ENCODE measurements at regions not wholly inside any gene's neighbourhood (a gene's known extent, or its start where the extent isn't known, plus 50 kb on each side); places are given as distances from the start of the nearest gene placed in this dataset.

DNA sequence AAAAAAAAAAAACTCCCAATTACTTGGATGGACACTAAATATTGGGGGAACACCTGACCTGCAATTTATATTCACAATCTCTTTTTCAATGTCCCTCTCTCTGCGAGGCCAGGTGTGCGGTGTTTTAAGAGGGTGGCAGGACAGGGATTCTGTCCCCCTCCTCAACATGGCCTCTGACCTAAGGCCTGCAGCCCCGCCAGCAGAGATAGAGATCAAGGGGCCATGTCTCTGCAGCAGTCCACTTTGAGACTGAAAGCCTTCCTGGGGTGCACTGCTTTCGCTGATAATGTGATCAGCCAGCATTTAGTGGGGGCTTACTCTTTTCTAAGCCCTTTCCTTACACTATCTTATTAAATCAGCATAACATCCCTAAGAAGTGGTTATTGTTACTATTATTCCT is 419.9 kb downstream of the OCA2 start:
- H3K27ac Mint-ChIP-seq: no peak overlapping the region
- no peaks in the 10 kb centered on the region for H3K36me3 Mint-ChIP-seq
- no peaks in the 10 kb centered on the region for H3K4me1 Mint-ChIP-seq
- H3K9me3 Mint-ChIP-seq: peaks cover 0 to 4% (median 2%) of the 10 kb centered on the region in 3 donors
- no peak overlapping the region for H3K4me3 Mint-ChIP-seq
- H3K27me3 Mint-ChIP-seq: no peaks in the 10 kb centered on the region

DNA sequence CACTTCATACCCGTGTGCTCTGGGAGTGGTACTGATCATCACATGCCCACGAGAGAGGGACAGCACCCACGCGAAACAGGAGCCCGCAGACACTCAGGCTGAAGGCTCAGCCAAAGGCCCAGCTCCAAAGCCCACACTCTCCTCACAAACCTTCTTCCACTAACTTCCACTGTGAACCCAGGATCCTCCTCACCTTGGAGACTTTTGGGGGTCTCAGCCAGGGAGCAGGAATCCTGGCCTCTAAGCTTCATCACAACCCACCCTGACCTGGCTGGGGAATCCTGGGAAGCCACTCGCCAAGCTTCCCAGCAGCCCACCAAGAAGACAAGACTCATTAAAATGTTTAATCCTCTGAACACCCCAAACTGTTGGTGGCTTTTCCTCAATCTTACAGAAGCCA is 421.2 kb downstream of the OCA2 start:
- peaks cover 0 to 4% (median 2%) of the 10 kb centered on the region in 3 donors for H3K9me3 Mint-ChIP-seq
- H3K36me3 Mint-ChIP-seq: no peaks in the 10 kb centered on the region
- no peak overlapping the region for H3K27ac Mint-ChIP-seq
- no peaks in the 10 kb centered on the region for H3K27me3 Mint-ChIP-seq
- H3K4me3 Mint-ChIP-seq: no peak overlapping the region
- H3K4me1 Mint-ChIP-seq: no peaks in the 10 kb centered on the region

DNA sequence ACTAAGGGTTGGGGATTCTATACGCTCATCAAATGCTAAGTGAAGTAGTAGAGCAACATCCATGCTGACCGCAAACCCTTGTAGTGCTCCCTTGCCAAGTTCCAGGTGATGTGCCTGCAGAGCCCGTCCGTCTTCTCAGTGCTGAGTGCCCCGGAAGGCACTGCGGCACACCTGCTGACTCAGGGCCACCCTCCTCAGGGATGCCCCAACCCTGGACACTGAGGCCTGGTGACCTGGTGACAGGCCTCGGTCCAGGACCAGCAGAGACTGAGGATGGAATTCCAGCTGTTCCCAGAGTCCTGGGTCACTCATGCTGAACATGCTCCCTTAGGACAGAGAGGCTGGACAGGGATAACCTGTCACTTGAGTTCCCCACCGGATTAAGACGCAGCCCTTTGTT is 422.5 kb downstream of the OCA2 start:
- no peak overlapping the region for H3K27ac Mint-ChIP-seq
- H3K4me3 Mint-ChIP-seq: no peak overlapping the region
- H3K9me3 Mint-ChIP-seq: peaks cover 0 to 10% (median 2%) of the 10 kb centered on the region in 3 donors
- no peaks in the 10 kb centered on the region for H3K4me1 Mint-ChIP-seq
- H3K36me3 Mint-ChIP-seq: no peaks in the 10 kb centered on the region
- no peaks in the 10 kb centered on the region for H3K27me3 Mint-ChIP-seq

DNA sequence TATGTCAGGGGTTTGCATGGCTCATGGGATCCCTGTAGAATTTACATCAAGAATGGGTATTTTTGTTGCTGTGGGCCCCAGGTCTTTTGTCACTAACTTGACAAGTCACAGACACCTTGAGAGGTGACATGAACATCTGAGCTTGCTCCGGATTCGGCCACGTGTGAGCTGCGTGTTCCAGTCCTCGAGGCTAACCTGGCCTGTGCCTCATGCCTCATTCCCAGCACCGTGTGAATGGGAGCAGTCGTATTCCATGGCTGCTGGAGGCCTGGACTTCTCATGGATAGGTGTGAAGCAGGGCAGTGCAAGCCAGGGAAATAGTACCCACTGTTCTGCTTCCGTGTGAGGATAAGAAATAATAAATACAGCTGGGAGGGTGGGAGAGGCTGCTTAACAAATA is 423.5 kb downstream of the OCA2 start:
- H3K4me1 Mint-ChIP-seq: no peaks in the 10 kb centered on the region
- peak overlapping the region in 1 of 3 donors; percentile 85 for H3K27ac Mint-ChIP-seq
- peaks cover 0 to 8% (median 4%) of the 10 kb centered on the region in 3 donors for H3K9me3 Mint-ChIP-seq
- no peak overlapping the region for H3K4me3 Mint-ChIP-seq
- no peaks in the 10 kb centered on the region for H3K27me3 Mint-ChIP-seq
- H3K36me3 Mint-ChIP-seq: peaks cover 2% of the 10 kb centered on the region

DNA sequence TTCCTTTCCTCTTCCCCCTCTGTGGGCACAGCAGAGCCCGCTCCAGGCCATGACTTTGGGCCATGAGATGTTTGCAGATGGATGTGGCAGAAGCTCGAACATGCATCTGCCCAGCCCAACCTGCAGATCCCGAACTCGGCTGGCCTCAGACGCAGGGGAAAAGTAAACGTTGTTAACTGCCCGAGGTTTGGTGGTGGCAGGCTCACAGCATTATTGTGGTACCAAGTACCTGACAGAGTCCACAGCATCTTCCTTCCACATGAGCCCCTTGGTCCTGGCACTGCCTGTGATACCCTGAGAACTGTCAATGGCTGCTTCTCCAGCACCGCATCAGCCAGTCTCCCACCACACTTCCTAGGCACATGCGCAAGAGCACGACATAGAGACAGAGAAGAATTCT is 424.3 kb downstream of the OCA2 start:
- Mint-ChIP-seq H3K27me3 (no peaks in the 10 kb centered on the region), H3K36me3 (peaks cover 2% of the 10 kb centered on the region), H3K9me3 (peaks cover 0 to 8% (median 2%) of the 10 kb centered on the region in 3 donors), H3K4me3 (no peak overlapping the region), H3K27ac (no peak overlapping the region), H3K4me1 (no peaks in the 10 kb centered on the region)

DNA sequence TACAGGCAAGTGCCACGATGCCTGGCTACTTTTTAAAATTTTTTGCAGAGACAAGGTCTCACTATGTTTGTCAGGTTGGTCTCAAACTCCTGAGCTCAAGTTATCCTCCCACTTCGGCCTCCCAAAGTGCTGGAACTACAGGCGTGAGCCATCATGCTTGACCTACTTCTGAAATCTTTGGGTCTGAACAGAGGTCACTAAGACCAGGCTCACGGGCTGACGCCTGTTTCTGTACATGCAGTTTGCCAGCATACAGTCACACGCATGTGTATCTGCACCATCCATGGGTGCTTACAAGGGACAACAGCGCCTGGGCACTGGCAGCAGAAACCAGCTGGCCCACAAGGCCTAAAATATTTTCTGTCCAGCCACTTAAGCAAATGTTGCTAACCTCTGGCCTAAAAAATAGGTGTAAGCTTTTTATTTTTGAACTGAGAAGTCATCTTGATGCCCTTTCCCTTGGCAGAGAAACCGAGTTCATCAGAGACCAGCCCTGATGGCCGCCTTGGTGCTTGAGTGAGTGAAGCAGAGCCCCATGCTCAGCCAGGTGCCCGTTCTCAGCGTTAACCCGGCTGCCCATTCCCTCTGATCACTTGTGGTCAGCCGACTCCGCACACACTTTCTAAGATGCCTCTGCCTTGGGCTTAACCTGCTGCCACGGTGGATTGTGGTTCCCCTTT is 425.2 kb downstream of the OCA2 start:
- Mint-ChIP-seq H3K9me3 (peaks cover 0 to 8% (median 5%) of the 10 kb centered on the region in 3 donors), H3K4me1 (no peaks in the 10 kb centered on the region), H3K36me3 (peaks cover 4% of the 10 kb centered on the region), H3K27ac (no peak overlapping the region), H3K27me3 (no peaks in the 10 kb centered on the region), H3K4me3 (no peak overlapping the region)

DNA sequence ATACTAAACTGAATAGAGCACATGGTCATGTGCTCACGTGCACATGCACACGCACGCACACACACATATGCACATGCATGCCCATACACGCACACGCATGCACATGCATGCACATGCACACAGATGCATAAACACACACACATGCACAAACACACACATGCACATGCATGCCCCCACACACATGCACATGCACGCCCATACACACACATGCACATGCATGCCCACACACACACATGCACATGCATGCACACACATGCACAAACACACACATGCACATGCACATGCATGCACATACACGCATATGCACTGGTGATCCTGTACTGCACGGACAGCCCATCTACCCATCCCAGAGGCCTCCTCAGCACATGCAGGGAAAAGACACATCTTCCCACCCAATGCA is 426.6 kb downstream of the OCA2 start:
- H3K4me1 Mint-ChIP-seq: no peaks in the 10 kb centered on the region
- no peaks in the 10 kb centered on the region for H3K27me3 Mint-ChIP-seq
- H3K4me3 Mint-ChIP-seq: no peak overlapping the region

DNA sequence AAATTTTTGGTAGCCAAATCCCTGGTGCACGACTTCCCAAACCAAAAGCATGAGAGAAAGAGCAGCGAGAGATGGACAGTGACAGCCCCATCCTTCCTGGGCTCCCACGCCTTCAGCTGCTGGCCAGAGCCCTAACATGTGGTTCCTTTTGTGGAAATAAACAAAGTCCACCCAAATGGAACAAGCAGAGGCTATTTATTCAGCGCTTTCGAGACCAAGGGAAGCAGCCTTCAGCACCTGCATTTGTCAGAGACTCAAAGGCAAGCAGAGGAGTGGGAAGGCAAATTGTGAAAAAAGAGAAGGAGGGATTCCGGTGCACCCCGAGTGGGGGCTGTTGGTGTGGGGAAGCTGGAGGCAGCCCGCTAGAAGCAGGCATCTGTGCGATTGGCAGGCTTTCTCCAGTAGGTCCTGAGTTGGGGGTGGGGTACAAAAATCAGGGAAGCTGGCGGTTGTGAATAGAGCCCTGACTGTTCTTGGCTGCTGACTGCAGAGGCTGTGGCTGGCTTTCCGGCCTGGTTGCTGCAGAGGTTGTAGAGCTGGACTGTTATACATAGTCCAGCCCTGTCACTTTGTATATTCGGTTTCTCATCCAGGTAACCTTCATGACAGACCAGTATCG is 427.2 kb downstream of the OCA2 start:
- peaks cover 4% of the 10 kb centered on the region for H3K36me3 Mint-ChIP-seq
- H3K27ac Mint-ChIP-seq: no peak overlapping the region
- H3K9me3 Mint-ChIP-seq: peaks cover 3 to 8% (median 5%) of the 10 kb centered on the region in 3 donors
- H3K27me3 Mint-ChIP-seq: no peaks in the 10 kb centered on the region
- peak overlapping the region in 1 of 4 donors; percentile 21 for H3K4me3 Mint-ChIP-seq
- no peaks in the 10 kb centered on the region for H3K4me1 Mint-ChIP-seq

More for the DNA sequence above, 426.6 kb downstream of the OCA2 start:
- Mint-ChIP-seq H3K9me3 (peaks cover 3 to 8% (median 5%) of the 10 kb centered on the region in 3 donors), H3K27ac (no peak overlapping the region), H3K36me3 (peaks cover 4% of the 10 kb centered on the region)

DNA sequence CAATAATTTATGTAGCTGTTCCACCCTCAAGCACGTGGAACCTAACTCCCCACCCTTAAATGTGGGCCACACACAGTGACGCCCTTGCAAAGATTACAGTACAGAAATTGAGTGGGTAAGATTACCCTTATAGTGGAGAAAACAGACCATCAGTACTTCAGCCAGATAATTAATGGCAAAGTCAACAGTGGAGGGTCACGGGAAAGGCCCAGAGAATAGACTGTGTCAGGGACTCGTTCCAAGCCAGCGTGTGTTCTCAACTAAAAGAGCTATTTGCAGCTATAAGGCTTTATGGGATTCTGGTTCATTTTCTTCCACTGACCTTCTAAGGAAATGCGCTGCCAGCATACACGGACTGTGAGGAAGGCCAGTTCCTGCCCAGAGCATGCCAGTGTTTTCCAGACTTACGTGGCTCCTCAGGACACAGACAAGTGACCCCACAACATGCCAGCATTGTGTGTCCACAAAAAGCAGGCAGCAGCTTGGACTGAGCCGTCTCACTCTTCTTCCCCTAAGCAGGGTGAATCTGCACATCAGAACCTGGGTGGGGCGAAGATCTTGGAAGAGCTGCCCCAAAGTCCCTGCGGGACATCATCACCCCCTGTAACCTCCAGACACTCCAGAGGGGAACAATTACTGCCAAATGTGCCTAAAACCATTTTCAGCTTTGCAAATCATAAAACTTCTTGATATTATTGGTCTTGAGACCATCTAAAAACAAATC is 428.5 kb downstream of the OCA2 start:
- no peak overlapping the region for H3K4me3 Mint-ChIP-seq
- peaks cover 4% of the 10 kb centered on the region for H3K36me3 Mint-ChIP-seq
- no peak overlapping the region for H3K27ac Mint-ChIP-seq
- H3K27me3 Mint-ChIP-seq: no peaks in the 10 kb centered on the region
- no peaks in the 10 kb centered on the region for H3K4me1 Mint-ChIP-seq
- H3K9me3 Mint-ChIP-seq: peaks cover 3 to 8% (median 5%) of the 10 kb centered on the region in 3 donors

DNA sequence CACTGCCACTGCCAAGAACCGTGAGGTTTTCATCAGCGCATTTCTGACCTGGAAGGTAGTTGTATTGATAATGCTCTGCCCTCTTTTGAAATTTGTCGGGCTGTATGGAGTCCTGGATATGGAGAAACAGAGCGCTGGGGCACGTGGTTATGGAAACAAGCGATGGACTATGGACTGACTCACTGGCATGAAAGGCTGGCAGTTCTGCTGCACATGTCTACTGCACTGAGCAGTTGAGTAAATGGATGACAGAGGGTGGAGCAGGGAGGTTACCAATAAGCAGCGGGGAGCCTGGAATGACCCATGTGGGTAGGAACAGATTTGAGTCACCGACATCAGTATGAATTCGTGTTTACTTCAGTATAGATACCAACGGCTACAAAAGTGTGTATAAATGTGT is 429.5 kb downstream of the OCA2 start:
- Mint-ChIP-seq H3K9me3 (peaks cover 3 to 6% (median 5%) of the 10 kb centered on the region in 3 donors), H3K4me1 (no peaks in the 10 kb centered on the region), H3K4me3 (no peak overlapping the region), H3K27me3 (no peaks in the 10 kb centered on the region), H3K36me3 (peaks cover 4% of the 10 kb centered on the region), H3K27ac (no peak overlapping the region)

DNA sequence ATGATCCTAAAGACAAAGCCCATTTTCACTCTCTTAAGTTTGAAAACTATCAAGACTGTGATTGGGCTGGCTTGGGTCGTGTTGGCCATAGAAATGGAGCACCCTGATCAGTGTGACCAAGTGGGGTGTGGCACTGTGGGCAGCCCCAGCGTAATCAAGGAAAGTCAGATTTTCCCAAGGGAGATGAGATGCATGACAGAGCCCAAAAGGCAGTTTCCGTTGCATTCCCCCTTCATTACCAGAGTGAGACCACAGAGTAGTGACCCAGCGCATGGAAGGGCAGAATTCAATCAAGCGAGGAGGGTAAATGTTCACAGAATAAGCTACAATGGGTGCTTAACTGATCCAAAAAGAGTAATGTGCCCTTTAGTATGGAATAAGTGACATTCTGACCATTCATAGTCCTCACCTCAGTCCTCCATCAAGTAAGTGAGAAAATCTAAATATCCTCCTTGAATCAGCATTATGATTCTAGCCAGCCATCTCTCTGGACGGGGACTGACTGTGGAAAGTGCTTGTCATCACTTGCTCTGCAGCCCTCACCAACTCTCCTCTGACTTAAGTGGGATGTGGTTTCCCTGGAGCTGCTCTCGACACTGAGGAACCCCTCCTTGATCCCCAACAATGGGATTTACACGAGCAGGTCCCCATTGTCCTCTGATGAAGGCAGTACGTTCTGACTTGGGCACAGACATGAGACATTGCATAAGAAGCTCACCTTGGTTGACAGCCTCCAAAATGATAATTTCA is 430.5 kb downstream of the OCA2 start:
- no peaks in the 10 kb centered on the region for H3K4me1 Mint-ChIP-seq
- H3K9me3 Mint-ChIP-seq: peaks cover 3 to 6% (median 5%) of the 10 kb centered on the region in 3 donors
- H3K27me3 Mint-ChIP-seq: no peaks in the 10 kb centered on the region
- no peak overlapping the region for H3K27ac Mint-ChIP-seq
- no peak overlapping the region for H3K4me3 Mint-ChIP-seq
- peaks cover 4% of the 10 kb centered on the region for H3K36me3 Mint-ChIP-seq

DNA sequence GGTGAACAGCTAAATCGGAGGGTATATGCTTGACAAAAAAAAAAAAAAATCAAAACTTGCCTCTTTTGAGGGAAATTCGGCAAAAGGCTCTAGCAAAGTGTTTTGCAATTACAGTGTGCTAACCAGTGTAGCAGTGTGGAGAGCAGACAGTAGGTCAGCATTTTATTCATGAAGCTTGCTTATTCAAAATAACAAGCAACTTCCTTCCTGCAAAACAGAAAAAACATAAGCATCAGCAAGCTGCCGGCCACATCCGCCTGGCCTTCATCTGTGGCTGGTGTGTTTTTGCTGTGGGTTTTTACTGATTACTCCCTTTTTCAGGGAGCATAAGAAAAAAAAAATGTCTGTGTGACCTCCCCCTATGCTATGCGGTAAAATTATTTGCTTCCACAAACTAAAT is 434.1 kb downstream of the OCA2 start:
- Mint-ChIP-seq H3K36me3 (peaks cover 2% of the 10 kb centered on the region), H3K27me3 (no peaks in the 10 kb centered on the region), H3K4me1 (no peaks in the 10 kb centered on the region), H3K9me3 (peaks cover 3% of the 10 kb centered on the region in 3 donors), H3K27ac (no peak overlapping the region), H3K4me3 (no peak overlapping the region)

DNA sequence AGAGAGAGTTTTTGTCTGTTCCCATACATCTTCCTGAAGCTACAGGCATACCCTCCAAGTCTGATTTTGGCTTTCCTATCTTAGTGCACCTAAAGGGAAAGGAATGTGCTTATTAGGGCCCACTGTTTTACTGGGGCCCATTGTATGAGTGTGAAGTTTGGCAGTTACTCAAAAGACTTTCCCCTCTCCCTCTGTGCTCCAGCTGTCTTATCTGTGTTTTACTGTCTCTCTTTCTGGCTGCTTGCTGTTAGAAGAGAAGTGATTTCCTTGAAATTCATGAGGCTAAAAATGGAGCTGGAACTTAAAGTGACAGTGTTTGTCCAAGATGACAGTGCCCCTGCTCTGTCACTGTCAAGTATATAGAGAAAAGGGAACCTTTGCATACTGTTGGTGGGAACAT is 436.2 kb downstream of the OCA2 start:
- H3K4me3 Mint-ChIP-seq: no peak overlapping the region
- no peak overlapping the region for H3K27ac Mint-ChIP-seq
- H3K9me3 Mint-ChIP-seq: peaks cover 0 to 4% (median 0%) of the 10 kb centered on the region in 3 donors
- H3K27me3 Mint-ChIP-seq: no peaks in the 10 kb centered on the region
- H3K4me1 Mint-ChIP-seq: no peaks in the 10 kb centered on the region
- H3K36me3 Mint-ChIP-seq: no peaks in the 10 kb centered on the region

DNA sequence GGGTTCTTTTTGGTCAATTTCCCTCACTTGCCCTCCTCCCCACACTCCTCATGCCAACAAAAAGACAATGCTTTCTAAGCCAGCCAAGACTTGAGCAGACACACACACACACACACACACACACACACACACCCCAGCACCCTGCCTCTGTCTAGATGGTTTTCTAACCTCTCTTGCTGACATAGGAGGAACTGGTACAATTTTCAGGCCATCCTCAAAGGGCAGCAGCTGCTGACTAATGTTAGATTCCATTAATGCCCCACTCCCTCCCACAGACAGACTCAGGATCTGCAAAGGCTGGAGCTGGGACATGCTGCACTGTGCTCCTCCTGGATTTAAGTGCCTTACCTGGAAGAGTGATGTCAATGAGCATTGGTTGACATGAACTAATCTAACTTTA is 438.4 kb downstream of the OCA2 start:
- no peak overlapping the region for H3K4me3 Mint-ChIP-seq
- H3K27ac Mint-ChIP-seq: no peak overlapping the region
- no peaks in the 10 kb centered on the region for H3K4me1 Mint-ChIP-seq
- peaks cover 0 to 4% (median 0%) of the 10 kb centered on the region in 3 donors for H3K9me3 Mint-ChIP-seq
- no peaks in the 10 kb centered on the region for H3K27me3 Mint-ChIP-seq
- no peaks in the 10 kb centered on the region for H3K36me3 Mint-ChIP-seq

All from IgD-negative memory B cell (primary cell).